ENCODE measurements at regions not wholly inside any gene's neighbourhood (a gene's known extent, or its start where the extent isn't known, plus 50 kb on each side); places are given as distances from the start of the nearest gene placed in this dataset.

DNA sequence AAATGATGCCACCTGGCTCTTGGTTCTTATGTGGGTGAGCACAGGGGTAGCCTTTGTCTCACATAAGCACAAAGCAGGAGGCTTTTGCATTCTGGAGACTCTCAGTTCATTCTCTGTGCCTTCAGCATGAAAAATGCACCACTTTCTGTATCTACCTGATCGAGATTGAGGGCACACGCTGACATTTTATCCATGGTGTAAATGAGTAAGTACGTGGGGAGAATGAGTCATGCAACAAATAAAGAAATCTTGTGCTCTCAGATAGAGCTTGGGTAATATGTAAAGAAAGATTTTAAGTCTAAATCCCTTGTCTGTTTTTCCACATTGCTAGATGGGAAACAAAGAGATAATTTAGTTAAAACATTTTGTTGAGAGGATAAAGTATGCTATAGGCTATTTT is 607.2 kb upstream of the WWC1 start:
- DNase-seq = no peak
- 90 to 96% methylated on average over 3 of the region's 3 CpGs for WGBS, 2 experiments (ENCODE audit: insufficient coverage in 1 of 2, insufficient read length in 1 of 2)

DNA sequence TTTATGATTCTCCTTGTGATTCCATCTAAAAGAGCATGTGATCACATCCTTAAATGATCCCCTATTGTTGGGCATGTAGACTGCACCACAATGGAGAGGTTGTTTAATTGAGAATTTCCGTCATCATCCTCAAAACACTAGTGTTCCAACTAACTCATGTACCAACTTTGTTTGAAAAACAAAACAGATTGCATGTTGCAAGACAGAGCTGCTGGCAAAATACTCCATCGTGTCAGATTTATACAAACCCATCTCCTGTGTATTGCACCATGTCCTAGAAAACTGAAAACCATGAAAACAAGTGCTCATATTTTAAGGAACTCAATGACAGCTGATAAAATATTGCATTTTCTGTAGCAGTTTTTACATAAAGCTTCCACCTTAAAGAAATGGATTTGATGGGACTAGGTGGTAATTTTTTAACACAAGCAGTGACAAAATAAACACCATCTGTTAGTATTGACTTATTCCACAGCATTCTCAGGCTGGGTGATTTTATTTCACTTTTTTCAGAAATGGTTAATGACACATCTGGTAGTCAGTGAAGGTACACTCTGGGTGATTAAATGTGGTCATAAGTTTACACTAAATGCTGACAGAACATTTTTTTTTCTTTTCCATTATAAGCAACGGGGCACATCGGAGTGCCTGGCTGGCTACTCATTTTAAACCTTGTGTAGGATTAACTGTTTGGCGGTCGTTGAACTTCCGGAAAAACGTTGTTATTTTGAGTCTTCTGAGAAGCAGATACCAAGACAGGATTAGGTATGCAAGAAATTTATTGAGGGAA is 602.9 kb upstream of the WWC1 start:
- Mint-ChIP-seq H3K27ac (no peak overlapping the region), H3K4me1 (no peaks in the 10 kb centered on the region), H3K4me3 (no peak overlapping the region), H3K9me3 (peaks cover 4% of the 10 kb centered on the region), H3K27me3 (ENCODE audit: insufficient read depth) (no peaks in the 10 kb centered on the region), H3K36me3 (ENCODE audit: low read depth) (no peaks in the 10 kb centered on the region)
- Histone ChIP-seq H3K9me3 (ENCODE audit: control insufficient read depth, low read length) (peaks cover 10% of the 10 kb centered on the region), H3K9ac (ENCODE audit: extremely low read depth, low read length, poor library complexity, severe bottlenecking) (no peak overlapping the region), H3K4me1 (ENCODE audit: control insufficient read depth, insufficient read depth, low read length) (no peaks in the 10 kb centered on the region), H3K27ac (ENCODE audit: low read depth, low read length) (no peak overlapping the region), H3K4me3 (ENCODE audit: low read length) (no peak overlapping the region), H3K36me3 (ENCODE audit: control insufficient read depth, insufficient read depth, low read length) (no peaks in the 10 kb centered on the region), H3K27me3 (ENCODE audit: control insufficient read depth, insufficient read depth, low read length, poor library complexity, severe bottlenecking) (no peaks in the 10 kb centered on the region)
- 96 to 98% methylated on average over 6 to 8 of the region's 8 CpGs for WGBS, 2 experiments (ENCODE audit: insufficient coverage in 1 of 2, insufficient read length in 1 of 2)
- TF ChIP-seq, protein P1, sequence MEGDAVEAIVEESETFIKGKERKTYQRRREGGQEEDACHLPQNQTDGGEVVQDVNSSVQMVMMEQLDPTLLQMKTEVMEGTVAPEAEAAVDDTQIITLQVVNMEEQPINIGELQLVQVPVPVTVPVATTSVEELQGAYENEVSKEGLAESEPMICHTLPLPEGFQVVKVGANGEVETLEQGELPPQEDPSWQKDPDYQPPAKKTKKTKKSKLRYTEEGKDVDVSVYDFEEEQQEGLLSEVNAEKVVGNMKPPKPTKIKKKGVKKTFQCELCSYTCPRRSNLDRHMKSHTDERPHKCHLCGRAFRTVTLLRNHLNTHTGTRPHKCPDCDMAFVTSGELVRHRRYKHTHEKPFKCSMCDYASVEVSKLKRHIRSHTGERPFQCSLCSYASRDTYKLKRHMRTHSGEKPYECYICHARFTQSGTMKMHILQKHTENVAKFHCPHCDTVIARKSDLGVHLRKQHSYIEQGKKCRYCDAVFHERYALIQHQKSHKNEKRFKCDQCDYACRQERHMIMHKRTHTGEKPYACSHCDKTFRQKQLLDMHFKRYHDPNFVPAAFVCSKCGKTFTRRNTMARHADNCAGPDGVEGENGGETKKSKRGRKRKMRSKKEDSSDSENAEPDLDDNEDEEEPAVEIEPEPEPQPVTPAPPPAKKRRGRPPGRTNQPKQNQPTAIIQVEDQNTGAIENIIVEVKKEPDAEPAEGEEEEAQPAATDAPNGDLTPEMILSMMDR (conservative IDR thresholded peaks at IDR 0.05) = no peak
- DNase-seq = no peak

More for the DNA sequence above, 607.2 kb upstream of the WWC1 start:
- Mint-ChIP-seq H3K27me3 (ENCODE audit: insufficient read depth) (no peaks in the 10 kb centered on the region), H3K36me3 (ENCODE audit: low read depth) (no peaks in the 10 kb centered on the region), H3K27ac (no peak overlapping the region), H3K9me3 (peaks cover 10% of the 10 kb centered on the region), H3K4me3 (no peak overlapping the region), H3K4me1 (no peaks in the 10 kb centered on the region)
- Histone ChIP-seq H3K4me1 (ENCODE audit: control insufficient read depth, insufficient read depth, low read length) (no peaks in the 10 kb centered on the region), H3K36me3 (ENCODE audit: control insufficient read depth, insufficient read depth, low read length) (no peaks in the 10 kb centered on the region), H3K27ac (ENCODE audit: low read depth, low read length) (no peak overlapping the region), H3K9me3 (ENCODE audit: control insufficient read depth, low read length) (peaks cover 10% of the 10 kb centered on the region), H3K9ac (ENCODE audit: extremely low read depth, low read length, poor library complexity, severe bottlenecking) (no peak overlapping the region), H3K27me3 (ENCODE audit: control insufficient read depth, insufficient read depth, low read length, poor library complexity, severe bottlenecking) (no peaks in the 10 kb centered on the region), H3K4me3 (ENCODE audit: low read length) (no peak overlapping the region)
- TF ChIP-seq, protein P1 (conservative IDR thresholded peaks at IDR 0.05) = no peak

DNA sequence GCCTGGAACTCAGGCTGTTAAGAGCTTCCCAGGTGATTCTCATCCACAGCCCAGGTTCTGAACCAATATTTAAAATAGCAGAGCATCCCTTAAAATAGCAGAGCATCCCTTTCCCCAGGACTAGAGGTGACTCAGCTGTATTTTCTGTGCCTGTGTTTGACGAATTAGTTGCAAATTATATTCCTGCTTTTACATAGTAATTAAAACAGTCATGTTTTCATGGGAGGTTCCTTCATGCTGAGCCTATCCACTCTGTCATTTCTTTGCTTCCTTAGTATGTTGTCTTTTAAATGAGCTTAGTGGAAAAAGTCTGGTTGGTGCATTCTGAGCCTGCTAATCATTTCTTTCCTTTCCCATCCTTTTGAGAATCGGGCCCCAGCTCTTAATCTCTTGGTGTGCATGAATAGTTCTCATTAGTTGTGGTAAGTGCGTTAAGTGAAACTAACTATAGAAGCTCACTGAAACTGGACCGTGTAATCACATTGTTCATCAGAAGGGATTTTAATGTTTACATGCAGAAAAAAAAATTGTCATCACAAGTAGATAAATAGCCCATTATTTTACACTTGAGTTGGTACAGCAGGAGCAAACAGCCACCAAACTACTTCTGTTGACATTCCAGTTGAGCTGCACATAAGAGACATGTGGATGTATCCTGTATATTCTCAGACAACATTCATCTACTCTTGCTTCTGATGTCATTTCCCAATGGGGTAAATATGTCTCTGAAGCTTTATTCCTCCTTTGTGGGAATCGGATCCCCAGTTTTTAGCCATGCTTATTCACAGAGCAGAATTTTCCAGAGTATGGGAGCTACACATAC is 596.9 kb upstream of the WWC1 start:
- peaks cover 16% of the 10 kb centered on the region for H3K4me1 Mint-ChIP-seq
- no peaks in the 10 kb centered on the region for H3K27me3 Mint-ChIP-seq (ENCODE audit: insufficient read depth)
- peaks cover 5% of the 10 kb centered on the region for H3K4me1 ChIP-seq (ENCODE audit: control insufficient read depth, insufficient read depth, low read length)
- H3K4me3 ChIP-seq (ENCODE audit: low read length) = no peak overlapping the region
- no peaks in the 10 kb centered on the region for H3K36me3 Mint-ChIP-seq (ENCODE audit: low read depth)
- no peak overlapping the region for H3K27ac Mint-ChIP-seq
- WGBS, 2 experiments (ENCODE audit: insufficient coverage in 1 of 2, insufficient read length in 1 of 2) = 96 to 100% methylated on average over 3 to 5 of the region's 5 CpGs
- no peaks in the 10 kb centered on the region for H3K9me3 ChIP-seq (ENCODE audit: control insufficient read depth, low read length)
- H3K9me3 Mint-ChIP-seq = no peaks in the 10 kb centered on the region
- no peak overlapping the region for H3K27ac ChIP-seq (ENCODE audit: low read depth, low read length)
- TF ChIP-seq, protein P1 (conservative IDR thresholded peaks at IDR 0.05) = no peak
- no peaks in the 10 kb centered on the region for H3K27me3 ChIP-seq (ENCODE audit: control insufficient read depth, insufficient read depth, low read length, poor library complexity, severe bottlenecking)
- DNase-seq = no peak
- no peak overlapping the region for H3K4me3 Mint-ChIP-seq
- no peak overlapping the region for H3K9ac ChIP-seq (ENCODE audit: extremely low read depth, low read length, poor library complexity, severe bottlenecking)
- no peaks in the 10 kb centered on the region for H3K36me3 ChIP-seq (ENCODE audit: control insufficient read depth, insufficient read depth, low read length)

Measured in endodermal cell (in vitro differentiated cells).